GM21447 (cell line): ENCODE measurements at regions not wholly inside any gene's neighbourhood (a gene's known extent, or its start where the extent isn't known, plus 50 kb on each side); places are given as distances from the start of the nearest gene placed in this dataset.
"Not testable (repeated sequence)": the region's sequence is repeated elsewhere in the genome, so short reads cannot be mapped to it uniquely, and the experiment has no call there.

Source experiments
- ATAC-seq: cut with Tn5 transposase; IDR thresholded peaks from one replicate; pipeline ENCODE4 v1.9.1; 2021; ENCODE audit not compliant: unreplicated experiment

DNA sequence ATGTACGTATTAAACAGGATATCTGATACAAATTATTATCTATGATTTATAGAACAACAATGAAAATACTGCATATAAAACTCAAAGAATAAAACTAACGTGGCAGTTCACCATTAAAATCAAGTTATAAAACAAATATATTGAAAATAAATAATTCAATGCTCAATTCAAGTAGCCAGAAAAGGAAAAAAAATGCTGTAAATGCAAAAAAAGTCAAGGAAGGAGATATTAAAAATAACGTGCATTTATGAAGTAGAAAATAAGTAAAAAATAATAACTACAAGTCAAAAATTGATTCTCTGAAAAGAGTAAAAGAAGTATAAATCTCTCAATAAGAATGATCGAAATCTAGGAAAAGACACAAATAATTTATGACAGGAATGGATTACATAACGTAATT lies 460.5 kb upstream of the CD180 start:
- no peak for ATAC-seq

DNA sequence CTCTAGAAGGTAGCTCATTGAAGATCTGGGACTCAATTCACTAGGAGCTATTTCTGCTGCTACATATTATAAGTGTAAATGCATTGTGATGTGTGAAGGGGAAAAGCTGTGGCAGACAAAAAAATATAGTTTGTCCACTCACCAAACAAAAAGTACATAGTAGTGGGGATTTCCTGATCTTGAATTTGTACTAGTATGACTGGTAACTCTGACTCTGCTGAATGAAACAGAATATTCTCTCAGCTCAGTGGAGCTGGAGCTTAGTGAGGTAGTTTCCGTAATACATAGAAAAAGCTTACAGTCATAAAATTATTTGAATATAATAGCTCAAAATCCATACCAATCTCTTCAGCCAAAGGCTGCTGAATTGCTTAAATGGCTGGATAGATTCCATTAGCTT lies 455.6 kb upstream of the CD180 start:
- peak; percentile 55 for ATAC-seq

DNA sequence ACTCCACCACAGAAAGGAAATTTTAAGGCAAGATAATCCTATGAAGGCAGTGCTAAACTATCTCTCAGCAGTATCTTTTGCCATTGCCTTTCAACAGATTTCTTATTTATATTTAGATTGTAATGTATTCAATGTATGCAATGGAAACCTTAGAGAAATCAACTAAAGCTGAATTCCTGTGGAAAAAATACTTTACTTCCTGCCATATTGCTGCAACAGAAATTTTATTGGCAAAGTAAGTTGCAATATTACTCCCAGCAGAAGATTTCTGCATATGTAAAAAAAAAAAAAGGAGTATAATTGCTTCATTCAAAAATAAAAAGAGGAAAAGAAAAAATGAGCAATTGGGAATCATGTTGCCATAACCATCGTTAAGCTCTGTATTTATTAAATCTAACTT lies 454.6 kb upstream of the CD180 start:
- no peak for ATAC-seq

DNA sequence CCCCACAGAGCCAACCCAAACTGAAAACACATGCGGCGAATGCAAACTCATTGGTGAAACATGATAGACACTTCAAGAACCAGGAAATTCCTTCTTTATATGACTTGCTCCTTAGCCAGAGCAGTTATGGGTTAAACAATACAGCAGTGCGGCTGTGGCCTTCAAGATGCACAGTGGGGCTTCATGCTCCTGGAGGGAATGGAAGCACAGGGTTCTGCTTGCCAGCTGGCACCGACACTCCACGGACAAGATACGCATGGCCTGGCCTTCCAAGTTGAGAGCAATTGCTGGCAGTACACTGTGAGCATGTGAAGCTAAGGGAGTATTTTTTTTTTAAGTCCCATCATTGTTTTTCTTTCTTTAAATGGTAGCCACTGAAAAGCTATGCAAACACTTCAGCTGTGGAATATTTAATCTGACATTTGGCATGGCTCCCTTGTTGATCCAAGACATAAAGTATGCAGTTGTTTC lies 451.6 kb upstream of the CD180 start:
- ATAC-seq, result no peak

DNA sequence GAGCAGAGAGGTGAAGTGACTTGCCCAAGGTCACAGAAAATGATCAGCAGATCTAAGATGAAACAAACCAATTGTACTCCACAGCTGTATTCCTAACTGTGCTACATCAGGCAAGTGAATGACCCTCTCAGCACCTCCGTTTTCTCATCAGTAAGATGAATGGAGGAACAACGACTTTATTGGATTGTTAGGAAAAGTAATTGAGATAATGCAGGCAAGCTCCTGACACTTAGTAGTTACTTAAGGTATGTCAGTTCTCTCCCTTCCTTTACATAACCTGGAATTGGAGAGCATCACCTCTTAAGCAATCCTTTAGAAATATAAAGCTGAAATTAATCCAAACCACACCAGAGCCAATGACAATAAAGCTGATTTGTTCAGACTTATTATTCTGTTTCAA lies 451.2 kb upstream of the CD180 start:
- ATAC-seq, result no peak

DNA sequence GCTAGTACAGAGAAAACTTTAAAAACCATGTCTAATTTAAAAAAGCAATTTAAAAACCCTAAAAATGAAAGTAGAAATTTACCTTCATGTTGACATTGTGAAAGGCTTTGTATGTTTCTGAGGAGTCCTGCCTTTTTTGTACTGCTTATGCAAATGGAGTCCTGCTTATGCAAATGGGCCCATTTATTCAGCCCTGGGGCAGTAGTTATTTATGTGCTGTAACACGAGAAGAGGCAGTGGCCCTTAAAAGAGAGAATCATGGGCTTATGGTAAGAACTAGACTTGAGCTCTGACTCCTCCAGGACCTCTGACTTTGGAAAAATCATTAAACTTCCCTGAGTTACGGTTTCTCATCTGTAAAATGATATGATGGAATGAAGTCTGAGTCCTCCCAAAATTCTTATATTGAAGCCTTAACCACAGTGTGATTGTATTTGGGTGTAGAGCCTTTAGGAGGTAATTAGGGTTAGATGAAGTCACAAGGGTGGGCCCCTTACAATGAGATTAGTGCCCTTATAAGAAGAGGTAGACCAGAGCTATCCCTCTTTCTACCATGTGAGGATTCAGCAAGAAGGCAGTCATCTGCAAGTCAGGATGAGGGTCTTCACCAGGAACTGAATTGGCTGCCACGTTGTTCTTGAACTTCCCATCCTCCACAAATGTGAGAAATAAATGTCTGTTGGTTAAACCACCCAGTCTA lies 447.8 kb upstream of the CD180 start:
- no peak for ATAC-seq

DNA sequence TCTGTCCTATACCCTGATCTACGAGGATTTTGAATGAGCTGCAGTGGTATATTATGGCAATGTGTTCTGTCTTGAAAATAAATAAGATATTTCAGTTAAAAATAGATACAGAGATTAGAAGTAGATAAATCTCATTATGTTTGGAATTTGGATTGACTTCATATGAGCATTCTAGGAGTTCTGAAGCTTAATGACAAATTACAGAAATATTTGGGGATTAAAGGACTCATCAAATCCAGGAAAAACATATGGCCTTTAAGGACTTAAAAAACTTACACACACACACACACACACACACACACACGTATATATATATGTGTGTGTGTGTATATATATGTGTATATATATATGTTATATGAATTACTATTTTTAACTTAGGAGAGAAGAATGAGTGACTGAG lies 446.9 kb upstream of the CD180 start:
- no peak for ATAC-seq

DNA sequence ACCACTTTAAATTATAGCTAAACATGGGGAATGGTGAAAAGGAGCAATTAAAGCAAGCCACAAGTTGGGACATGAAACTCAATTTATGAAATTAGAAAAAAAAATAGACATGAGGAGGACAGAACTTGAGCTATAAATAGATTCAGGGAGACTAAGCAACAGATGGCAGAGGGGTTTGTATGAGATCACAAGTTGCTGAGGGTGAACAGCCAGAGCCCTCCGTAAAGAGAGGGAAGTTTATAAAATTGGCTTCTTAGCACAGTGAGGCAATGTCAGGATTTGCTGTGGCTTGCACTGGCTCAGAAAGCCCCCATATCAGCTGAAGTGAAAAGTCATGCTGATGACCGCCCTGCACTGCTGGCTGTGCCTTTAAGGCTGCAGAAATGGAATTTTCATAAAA lies 443.4 kb upstream of the CD180 start:
- ATAC-seq, result no peak

DNA sequence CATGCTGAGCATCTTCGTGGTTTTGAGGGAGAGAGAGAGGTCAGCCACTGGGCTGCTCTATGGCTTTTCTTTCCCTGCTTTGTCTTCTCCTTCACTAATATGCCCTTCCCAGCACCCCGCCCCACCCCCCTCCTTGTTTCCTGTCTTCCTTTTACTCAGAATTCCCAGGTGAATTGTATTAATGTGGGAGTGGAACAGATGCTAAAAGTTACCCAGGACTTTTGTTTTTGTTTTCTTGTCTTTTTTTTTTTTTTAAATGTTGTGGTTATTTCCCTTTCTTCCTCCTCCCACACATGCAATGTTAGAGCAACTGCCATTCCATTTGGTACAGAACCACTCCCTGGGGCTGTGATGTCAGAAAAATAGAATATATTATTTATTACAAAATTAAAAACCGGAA lies 442.7 kb upstream of the CD180 start:
- ATAC-seq, result no peak

DNA sequence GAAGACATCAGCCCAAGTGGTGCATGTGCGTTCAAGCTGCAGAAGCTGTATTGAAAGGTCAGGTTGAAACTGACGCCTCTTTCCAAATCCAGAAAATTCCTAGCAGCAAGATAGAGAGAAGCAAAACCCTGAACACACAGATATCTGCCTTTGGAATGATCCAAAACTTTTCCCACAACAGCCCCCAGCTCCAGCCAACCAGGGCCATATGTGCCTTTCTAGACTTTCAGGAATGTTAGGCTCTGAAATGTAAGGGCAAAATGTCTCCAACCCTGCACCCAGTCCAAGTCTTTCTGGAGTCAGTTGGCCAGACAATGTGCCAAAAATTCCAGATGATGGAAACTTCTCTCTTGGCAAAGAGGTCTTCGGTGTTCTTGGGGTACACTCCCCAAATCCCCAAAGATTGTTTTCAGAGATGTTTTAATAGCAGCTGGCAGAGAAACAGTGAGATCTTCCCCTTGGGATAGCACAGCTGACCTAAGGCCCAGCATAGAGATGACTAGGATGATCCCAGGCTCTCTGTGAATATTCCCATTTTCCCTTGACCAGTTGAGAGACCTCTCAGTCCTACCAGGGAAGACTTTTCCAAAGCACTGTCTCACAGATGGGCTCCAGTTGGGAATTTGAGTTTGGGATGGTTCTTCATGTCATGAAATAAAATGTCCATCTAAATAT lies 440.4 kb upstream of the CD180 start:
- ATAC-seq, result no peak

DNA sequence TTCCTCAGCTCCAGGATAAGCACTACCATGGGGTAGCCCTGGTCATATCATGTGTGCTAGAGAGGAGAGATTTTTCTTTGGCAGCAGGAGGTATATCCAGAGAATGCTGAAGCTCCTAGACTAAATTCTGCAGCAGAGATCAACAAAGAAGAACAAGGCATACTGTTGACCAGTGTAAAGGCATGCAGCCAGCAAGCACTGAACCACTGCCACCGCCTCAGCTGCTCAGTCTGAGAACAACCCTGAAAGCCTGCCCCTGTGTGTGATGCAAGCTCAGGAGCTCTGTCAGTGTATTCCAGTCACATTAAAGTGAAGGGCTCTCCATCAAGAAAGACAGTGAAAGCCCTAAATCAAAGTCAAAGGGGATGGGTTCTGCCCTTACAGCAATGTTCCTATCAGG lies 439.5 kb upstream of the CD180 start:
- no peak for ATAC-seq

DNA sequence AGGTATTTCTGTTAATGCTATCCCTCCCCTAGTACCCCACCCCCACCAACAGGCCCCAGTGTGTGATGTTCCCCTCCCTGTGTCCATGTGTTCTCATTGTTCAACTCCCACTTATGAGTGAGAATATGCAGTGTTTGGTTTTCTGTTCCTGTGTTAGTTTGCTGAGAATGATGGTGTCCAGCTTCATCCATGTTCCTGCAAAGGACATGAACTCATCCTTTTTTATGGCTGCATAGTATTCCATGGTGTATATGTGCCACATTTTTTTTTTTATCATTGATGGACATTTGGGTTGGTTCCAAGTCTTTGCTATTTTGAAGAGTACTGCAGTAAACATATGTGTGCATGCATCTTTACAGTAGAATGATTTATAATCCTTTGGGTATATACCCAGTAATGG lies 430.5 kb upstream of the CD180 start:
- not testable (repeated sequence) for ATAC-seq

DNA sequence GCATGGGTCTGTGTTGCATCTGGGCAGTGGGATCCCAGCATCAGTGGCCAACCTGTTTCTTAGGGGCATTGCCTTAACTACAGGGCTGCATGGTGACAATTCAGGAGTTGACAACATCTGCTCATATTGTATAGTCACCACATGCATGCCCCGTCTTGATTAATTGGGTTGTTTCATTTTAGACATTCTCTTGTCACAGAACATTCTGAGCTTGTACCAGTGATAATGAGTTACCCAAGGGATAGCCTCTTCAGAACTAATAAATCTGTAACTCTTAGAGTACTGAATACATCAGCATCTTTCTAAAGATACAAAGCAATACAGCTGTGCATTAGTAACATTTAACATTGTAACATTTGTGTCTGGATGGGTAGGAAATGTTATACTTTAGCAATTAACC lies 426.5 kb upstream of the CD180 start:
- ATAC-seq, result no peak

DNA sequence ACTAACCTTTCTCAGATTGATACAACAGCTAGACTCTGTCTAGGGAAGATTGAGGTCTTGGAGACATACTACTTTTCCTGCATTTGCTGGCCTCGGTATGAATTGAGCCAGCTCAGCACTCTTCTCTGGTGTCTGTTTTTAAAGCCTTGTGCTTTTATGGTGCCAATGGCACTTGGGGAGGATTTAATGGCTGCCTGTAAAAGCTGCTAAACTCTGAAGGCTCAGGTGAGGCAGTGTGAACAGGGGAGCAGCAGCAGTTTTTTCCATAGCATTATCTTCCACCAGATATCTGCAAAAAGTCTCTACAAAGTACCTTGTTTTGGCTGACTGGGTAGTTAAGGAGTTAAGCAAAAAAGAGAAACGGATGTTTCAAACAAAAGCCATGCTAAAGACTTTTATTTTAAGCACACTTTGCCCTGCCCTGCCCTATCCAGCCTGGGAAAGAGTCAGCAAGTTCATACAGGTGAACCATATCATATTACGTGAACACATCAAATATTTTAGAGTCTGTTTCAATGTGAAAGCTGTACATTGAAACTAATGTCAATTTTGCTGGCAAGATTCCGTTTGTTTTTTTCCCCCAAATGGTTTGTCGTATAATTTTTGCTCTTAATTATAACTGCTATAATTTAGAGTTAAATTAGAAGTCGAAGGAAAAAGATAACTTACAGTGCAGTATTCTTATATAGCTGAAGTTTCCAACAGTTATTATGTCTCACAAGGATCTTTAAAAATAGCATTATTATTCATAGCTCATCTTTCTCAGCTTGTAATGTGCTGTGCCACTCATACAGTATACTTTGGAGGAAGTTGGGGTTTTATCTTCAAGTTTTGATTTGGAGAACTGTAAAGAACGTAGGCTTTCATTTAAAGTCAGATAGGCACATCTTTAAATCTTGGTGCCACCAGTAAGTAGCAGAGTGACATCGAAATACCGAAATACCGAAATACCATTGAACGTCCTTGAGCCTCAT lies 424.1 kb upstream of the CD180 start:
- no peak for ATAC-seq

DNA sequence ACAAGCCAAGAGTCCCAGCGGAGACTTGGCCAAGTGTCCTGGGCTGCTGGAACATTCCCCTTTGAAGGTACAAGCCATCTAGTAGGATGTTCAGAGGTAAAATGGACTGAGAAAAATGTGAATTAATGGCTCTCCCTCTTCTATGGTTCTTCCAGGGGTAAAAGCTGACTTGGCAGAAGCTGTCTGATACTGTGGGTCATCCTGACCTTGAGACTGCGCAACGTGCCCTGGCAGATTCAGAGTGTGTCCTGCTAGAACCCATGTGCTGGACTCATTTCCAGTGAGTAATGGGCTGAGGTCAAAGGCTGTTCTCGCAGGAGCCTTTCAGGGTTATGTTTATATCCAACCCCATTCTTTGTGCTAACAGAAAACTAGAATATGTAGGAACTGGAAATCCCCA lies 423.0 kb upstream of the CD180 start:
- no peak for ATAC-seq

DNA sequence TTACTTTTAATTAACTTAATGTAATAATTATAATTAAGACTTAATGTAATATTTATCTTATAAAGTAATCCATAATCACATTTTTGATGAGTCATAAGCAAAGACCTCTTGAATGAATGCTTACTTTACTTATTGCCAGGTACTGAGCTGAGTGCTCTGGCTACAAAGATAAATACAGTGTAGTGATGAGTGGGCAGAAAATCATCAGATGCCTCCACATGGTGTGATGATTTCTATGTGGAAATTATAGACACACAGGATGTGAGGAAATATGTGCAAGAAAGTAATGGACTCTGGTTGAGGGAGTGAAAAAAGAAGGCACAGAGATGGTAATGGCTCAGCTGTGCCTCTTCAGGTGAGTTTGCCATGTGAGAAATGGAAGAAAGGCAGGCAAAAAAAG lies 422.6 kb upstream of the CD180 start:
- ATAC-seq, result no peak

DNA sequence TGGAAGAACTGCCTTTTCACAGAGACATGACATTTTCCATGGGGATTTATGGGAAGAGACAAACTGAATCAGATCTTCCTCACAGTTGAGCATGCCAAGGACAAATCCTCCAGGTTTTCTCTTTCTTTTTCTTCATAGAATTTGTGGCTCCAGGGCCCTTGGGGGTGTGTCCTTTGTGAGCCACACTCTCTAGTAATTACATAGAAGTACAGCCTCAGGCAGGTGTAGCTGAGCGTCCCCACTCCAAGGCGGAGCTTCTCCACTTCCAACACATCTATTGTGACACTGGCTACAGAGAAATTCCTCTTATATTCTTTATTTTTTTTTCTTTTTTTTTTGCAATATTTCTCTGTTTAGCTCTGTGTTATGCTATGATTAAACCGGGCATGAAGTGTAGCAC lies 420.5 kb upstream of the CD180 start:
- ATAC-seq, result no peak

DNA sequence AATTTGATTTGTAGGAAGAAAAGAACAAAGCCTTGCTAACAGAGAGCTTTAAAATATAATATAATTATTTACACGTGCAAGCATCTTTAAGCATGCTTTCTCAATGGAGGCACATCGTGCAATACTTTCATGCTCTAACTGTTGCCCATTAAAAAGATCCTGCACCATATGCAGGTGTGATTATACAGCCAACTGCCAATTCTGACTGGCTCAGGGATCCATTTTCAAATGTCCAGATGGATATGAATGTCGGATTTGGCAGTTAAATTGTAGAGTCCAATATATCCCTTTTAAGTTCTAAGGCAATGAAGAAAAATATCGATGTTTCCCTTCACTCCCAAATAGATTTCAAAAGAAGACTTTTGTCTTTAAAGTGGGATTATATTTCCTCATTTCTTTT lies 416.4 kb upstream of the CD180 start:
- no peak for ATAC-seq

DNA sequence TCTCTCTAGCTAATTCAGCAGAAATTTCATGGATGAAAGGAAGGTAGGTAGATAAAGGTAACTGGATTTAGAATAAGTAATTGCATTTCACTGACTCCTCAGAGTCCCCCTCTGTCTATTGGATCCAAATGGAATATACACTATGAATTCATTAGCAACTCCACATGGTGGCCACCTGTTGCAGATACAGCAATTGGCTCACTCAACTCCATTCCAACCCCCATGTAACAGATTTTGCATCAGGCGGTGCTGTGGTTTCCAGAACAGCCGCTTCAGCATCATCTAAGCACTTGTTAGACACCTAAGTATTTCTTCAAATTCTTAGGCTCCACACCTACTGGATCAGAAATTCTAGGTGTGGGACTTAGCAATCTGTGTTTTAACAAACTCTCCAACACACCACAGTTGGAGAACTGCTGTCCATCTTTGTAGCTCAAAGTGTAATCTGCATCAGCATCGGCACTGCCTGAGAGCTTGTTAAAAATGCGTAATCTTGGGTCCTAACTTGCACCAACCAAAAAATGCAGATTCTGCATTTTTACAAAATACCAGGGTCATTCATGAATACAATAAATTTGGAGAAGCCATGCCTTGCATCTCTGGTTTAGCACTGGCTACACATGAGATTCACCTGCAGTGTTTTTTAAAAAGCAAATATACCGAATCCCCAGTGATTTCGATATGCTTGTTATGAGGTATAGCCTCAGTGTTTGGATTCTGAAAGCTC lies 413.8 kb upstream of the CD180 start:
- ATAC-seq, result no peak

DNA sequence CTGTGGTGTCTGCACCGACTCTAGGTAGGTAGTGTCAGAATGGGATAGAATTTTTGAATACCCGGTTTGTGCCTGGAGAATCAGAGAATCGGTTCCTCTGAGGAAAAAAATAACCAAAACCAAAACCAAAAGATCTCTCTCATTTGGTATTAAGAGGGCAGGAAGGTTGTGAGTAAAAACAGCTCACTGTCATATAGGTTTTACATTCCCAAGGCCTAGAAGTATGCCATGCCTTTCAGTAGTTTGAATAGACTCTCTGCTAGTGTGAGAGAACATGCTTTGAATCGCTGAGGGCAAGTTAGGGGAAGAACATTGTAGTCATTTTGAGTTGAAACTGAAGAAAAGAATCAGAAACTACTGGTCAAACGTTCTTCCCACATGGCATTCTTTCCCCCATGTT lies 411.4 kb upstream of the CD180 start:
- ATAC-seq, result no peak

DNA sequence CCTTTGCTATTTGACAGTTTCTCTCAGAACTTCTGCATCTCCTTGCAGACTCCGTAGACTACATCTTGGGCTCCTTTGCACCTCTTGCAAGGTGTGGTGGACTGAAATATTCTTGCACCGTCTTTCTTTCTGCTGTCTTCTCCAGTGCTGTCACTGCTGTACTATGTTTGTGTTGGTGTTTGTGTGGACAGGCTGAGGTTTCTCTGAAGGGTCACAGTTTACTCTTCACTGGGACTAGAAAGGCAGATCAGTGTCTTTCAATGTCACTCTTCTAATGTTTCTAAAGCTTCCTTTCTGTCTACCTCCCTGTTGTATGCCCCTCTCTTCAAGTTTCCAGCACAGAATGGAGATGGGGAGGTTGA lies 410.0 kb upstream of the CD180 start:
- ATAC-seq, result no peak
